MG63 (cell line): ENCODE measurements at regions not wholly inside any gene's neighbourhood (a gene's known extent, or its start where the extent isn't known, plus 50 kb on each side); places are given as distances from the start of the nearest gene placed in this dataset.
A peak's percentile ranks its signal among the peaks of the same experiment; 100 is the strongest.

ENCODE experiments used
- DNase-seq: peaks from one replicate; pipeline ENCODE4 v3.0.0-alpha.2; 2020
- H3K27me3 ChIP-seq: fragments of 250-450 bp; sonication (Bioruptor Pico); 2 replicates; pipeline ENCODE4 v1.5.1; 2020; ENCODE audit warnings: mild to moderate bottlenecking, moderate library complexity
- H3K36me3 ChIP-seq: fragments of 250-450 bp; sonication (Bioruptor Pico); 2 replicates; pipeline ENCODE4 v1.5.1; 2020; ENCODE audit warnings: mild to moderate bottlenecking, moderate library complexity
- H3K4me3 ChIP-seq: fragments of 250-450 bp; sonication (Bioruptor Pico); 2 replicates; pipeline ENCODE4 v1.5.1; 2020; ENCODE audit warnings: mild to moderate bottlenecking, moderate library complexity
- H3K9me3 ChIP-seq: fragments of 250-450 bp; sonication (Bioruptor Pico); 2 replicates; pipeline ENCODE4 v1.5.1; 2020; ENCODE audit warnings: mild to moderate bottlenecking, moderate library complexity

DNA sequence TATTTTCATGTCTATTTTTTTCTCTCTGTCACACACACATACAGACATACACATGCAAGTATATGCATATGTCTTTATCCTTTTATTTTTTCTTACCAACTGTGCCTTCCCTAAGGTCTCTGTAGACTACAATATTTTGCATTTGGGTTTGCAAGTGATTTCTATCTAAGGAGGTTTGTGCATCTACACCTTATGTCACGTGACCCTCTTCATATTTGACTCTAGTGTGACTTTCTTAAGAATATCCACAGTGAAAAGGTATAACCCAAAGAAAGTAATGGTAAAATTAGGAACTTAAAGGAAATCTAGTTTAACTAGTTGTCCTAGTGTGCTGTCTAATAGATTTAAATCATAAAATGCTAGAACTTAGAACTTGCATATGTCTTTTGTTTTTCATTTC is 298.8 kb upstream of the LRIG3 start:
- Histone ChIP-seq H3K36me3 (no peaks in the 10 kb centered on the region), H3K9me3 (no peaks in the 10 kb centered on the region), H3K27me3 (no peaks in the 10 kb centered on the region), H3K4me3 (no peak overlapping the region)
- DNase-seq, result no peak

DNA sequence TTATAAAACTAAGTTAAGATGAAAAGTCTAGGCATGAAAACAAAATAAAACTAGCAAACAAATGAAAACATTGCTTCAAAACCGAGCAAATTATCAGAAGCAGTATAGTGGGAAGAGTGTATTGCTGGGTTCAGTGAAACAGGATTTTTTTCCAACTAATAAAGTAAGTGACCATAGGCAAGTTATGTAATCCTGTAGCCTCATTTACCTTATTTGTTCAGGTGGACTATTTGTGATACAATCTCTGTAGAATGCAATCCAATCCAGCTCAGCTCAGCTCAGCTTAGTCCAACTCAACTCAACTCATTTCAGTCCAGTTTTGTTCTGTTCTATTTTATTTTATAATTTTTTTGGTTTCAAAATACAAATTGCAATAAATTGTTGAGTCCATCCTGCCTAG is 276.7 kb upstream of the LRIG3 start:
- no peaks in the 10 kb centered on the region for H3K9me3 ChIP-seq
- H3K36me3 ChIP-seq, result no peaks in the 10 kb centered on the region
- DNase-seq, result no peak
- H3K27me3 ChIP-seq, result no peaks in the 10 kb centered on the region
- no peak overlapping the region for H3K4me3 ChIP-seq

DNA sequence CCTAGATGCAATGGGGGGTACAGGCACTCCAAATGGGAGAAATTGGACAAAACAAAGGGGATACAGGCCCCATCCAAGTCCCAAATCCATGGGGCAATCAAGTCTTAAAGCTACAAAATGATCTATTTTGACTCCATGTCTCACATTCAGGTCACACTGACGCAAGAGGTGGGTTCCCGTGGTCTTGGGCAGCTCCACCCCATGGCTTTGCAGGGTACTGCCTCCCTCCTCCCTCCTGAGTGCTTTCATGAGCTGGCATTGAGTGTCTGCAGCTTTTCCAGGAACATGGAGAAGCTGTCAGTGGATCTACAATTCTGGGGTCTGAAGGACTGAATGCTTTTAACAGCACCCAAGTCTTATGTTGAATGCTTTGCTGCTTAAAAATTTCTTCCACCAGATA is 274.5 kb upstream of the LRIG3 start:
- no peaks in the 10 kb centered on the region for H3K27me3 ChIP-seq
- no peaks in the 10 kb centered on the region for H3K9me3 ChIP-seq
- H3K4me3 ChIP-seq, result no peak overlapping the region
- no peak for DNase-seq
- H3K36me3 ChIP-seq, result no peaks in the 10 kb centered on the region

DNA sequence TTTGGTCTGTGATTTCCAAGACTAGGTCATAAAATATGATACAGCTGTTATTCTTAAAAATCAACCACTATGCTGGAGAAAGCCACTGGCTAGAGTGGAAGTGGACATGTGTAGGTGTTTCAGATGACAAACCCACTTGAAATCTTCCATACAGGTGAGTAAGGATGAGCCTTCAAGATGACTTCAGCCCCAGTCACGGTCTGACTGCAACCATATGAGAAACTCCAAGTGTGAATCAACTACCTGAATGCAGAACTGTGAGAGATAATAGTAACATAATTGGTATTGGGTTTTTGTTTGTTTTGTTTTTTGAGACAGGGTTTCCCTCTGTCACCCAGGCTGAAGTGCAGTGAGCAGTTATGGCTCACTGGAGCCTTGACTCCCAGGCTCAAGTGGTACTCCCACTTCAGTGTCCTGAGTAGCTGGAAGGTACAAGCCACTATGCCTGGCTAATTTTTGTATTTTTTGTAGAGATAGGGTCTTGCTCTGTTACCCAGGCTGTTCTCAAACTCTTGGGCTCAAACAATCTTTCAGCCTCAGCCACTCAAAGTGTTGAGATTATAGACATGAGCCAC is 273.3 kb upstream of the LRIG3 start:
- DNase-seq, result no peak
- H3K27me3 ChIP-seq, result no peaks in the 10 kb centered on the region
- H3K36me3 ChIP-seq, result no peaks in the 10 kb centered on the region
- no peaks in the 10 kb centered on the region for H3K9me3 ChIP-seq
- no peak overlapping the region for H3K4me3 ChIP-seq

DNA sequence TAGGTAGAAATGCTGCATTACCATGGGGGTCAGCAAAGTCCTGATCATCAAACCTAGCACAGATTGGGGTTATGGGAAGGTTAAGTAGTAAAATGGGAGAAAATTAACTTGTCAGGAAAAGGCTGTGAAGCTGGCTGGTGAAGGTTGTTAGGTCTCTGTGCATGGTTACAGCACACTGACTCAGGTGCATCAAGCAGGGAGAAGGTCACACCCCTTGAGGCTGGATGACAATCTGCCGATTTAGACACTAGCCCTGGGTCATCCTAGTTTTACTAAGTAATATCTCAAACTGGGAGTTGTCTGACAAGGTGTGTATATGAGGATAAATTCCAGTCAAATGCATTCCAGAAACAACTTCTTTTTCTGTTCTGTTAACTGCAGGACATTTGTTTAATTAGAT is 271.1 kb upstream of the LRIG3 start:
- DNase-seq, result no peak
- Histone ChIP-seq H3K36me3 (no peaks in the 10 kb centered on the region), H3K9me3 (no peaks in the 10 kb centered on the region), H3K4me3 (no peak overlapping the region), H3K27me3 (no peaks in the 10 kb centered on the region)

GRCh38 chr12:59186451-59186850 is 266.1 kb upstream of the LRIG3 start:
- no peak overlapping the region for H3K4me3 ChIP-seq
- H3K27me3 ChIP-seq, result no peaks in the 10 kb centered on the region
- no peak for DNase-seq
- no peaks in the 10 kb centered on the region for H3K36me3 ChIP-seq
- no peaks in the 10 kb centered on the region for H3K9me3 ChIP-seq

GRCh38 chr12:59185295-59185694 is 265.0 kb upstream of the LRIG3 start:
- no peak overlapping the region for H3K4me3 ChIP-seq
- DNase-seq, result no peak
- H3K9me3 ChIP-seq, result no peaks in the 10 kb centered on the region
- no peaks in the 10 kb centered on the region for H3K36me3 ChIP-seq
- H3K27me3 ChIP-seq, result no peaks in the 10 kb centered on the region

DNA sequence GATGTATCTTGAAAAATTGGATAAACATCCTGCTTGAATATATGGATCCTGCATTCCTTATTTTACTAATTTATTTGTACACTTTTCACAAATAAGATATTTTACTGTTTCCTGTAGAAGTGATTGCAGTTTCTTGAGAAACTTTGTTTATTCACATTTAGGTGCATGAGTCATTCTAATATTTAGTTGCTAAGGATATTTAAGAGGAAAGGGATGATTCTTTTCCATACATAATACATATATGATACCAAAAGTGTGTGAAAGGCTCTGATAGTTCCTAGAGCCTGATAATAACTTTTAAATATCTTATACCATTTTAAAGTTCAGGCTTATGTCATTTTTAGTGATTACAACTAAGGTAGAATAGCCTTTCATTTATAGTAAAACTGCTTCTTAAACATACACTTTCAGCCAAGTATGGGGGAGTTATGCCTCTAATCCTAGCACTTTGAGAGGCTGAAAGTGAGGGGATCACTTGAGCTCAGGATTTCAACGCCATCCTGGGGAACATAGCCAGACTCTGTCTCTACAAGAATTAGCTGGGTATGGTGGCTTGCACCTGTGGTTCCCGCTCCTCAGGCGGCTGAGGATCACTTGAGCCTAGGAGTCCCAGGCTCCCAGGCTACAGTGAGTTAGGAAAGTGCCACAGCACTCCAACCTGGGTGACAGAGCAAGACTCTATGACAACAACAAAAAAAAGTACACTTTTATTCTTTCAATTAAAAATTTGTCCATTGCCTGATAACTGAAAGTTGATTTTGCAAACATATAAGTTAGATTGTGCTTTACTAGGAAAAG is 262.6 kb upstream of the LRIG3 start:
- Histone ChIP-seq H3K36me3 (no peaks in the 10 kb centered on the region), H3K4me3 (no peak overlapping the region), H3K27me3 (no peaks in the 10 kb centered on the region), H3K9me3 (no peaks in the 10 kb centered on the region)
- no peak for DNase-seq

- H3K4me3 ChIP-seq, result no peak overlapping the region
- peak; percentile 6 for DNase-seq
- H3K36me3 ChIP-seq, result no peaks in the 10 kb centered on the region
- no peaks in the 10 kb centered on the region for H3K27me3 ChIP-seq
- no peaks in the 10 kb centered on the region for H3K9me3 ChIP-seq
Measured at GRCh38 chr12:59182191-59182590, 261.9 kb upstream of the LRIG3 start.

GRCh38 chr12:59181196-59181777 is 261.0 kb upstream of the LRIG3 start:
- Histone ChIP-seq H3K9me3 (no peaks in the 10 kb centered on the region), H3K27me3 (no peaks in the 10 kb centered on the region), H3K4me3 (no peak overlapping the region), H3K36me3 (no peaks in the 10 kb centered on the region)
- no peak for DNase-seq

- H3K36me3 ChIP-seq, result no peaks in the 10 kb centered on the region
- H3K4me3 ChIP-seq, result no peak overlapping the region
- DNase-seq, result no peak
- no peaks in the 10 kb centered on the region for H3K9me3 ChIP-seq
- no peaks in the 10 kb centered on the region for H3K27me3 ChIP-seq
Measured at GRCh38 chr12:59179231-59179630, 258.9 kb upstream of the LRIG3 start.

- no peaks in the 10 kb centered on the region for H3K9me3 ChIP-seq
- DNase-seq, result no peak
- H3K36me3 ChIP-seq, result no peaks in the 10 kb centered on the region
- no peaks in the 10 kb centered on the region for H3K27me3 ChIP-seq
- no peak overlapping the region for H3K4me3 ChIP-seq
Measured at GRCh38 chr12:59173695-59174094, 253.4 kb upstream of the LRIG3 start.

DNA sequence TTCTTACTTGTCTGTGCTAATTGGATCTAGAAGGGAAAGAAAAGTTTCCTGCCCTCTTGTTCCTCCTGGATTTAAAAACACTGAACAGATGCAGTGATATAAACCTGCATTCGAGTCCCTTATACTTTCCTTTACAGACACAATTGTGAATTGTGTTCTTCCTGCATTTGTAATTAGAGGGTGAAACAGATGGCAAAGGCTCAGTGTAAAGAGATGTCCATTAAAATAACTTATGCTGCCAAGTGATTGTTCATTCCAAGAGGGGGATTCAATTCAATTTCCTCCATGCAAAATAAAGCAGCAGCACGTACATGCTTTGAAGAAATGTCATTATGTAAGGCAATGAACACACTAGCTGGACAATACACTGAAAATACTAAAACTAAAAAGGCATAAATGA is 248.3 kb upstream of the LRIG3 start:
- Histone ChIP-seq H3K9me3 (no peaks in the 10 kb centered on the region), H3K36me3 (no peaks in the 10 kb centered on the region), H3K4me3 (no peak overlapping the region), H3K27me3 (no peaks in the 10 kb centered on the region)
- no peak for DNase-seq

DNA sequence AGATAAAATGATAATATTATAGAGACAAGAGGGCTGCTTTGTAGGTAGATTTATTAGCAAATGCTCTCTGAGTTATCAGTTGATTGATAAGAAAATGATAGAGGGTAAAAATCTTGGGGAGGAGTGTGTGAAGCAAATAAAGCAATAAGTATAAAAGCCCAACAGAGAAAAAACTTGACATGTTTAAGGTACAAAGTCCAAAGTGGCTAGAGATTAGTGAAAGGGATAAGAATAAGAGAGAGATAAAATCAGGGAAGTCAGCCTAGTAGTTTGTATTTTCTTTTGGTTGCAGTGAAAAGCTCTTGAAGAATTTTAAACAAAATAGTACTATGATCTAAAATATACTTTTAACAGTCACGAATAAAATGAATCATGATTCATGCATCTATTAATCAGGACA is 246.2 kb upstream of the LRIG3 start:
- no peaks in the 10 kb centered on the region for H3K36me3 ChIP-seq
- no peaks in the 10 kb centered on the region for H3K27me3 ChIP-seq
- no peak overlapping the region for H3K4me3 ChIP-seq
- no peak for DNase-seq
- no peaks in the 10 kb centered on the region; the same call in 1 of the 2 replicates for H3K9me3 ChIP-seq

DNA sequence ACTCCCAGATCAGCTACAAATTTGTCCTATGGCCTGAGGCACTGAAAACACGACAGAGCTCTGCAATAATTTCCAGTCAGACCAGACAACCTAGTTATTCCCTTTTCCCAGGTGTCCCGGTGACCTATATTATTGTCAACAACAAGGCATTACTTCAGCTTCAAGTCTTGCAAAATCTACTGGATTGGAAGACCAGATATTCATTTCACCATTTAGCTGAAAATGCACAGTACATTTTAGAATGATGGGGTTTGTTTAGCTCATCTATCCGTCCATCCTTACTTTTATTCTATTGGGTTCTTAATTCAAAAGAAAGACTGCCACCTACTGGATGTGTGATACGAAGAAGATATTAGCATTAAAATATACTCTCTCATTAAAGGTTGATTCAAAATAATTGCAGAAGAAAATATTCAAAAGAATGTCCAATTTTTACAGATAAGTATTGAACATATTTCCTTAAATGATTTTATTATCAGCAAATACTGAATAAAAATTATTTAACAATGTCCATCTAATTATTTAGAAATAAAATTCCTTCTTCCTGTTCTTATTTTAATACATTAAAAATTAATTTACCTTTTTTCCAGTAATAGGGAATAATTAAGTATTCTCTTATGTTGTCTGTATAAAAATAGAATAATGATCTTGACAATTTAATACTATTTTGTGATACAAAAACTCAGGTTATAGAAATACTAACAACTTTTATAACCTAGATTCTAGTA is 244.9 kb upstream of the LRIG3 start:
- Histone ChIP-seq H3K4me3 (no peak overlapping the region), H3K36me3 (no peaks in the 10 kb centered on the region), H3K9me3 (no peaks in the 10 kb centered on the region; the same call in 1 of the 2 replicates), H3K27me3 (no peaks in the 10 kb centered on the region)
- no peak for DNase-seq

GRCh38 chr12:59164226-59164625 is 243.9 kb upstream of the LRIG3 start:
- Histone ChIP-seq H3K9me3 (no peaks in the 10 kb centered on the region; the same call in 1 of the 2 replicates), H3K36me3 (no peaks in the 10 kb centered on the region), H3K4me3 (no peak overlapping the region), H3K27me3 (no peaks in the 10 kb centered on the region)
- DNase-seq, result no peak

DNA sequence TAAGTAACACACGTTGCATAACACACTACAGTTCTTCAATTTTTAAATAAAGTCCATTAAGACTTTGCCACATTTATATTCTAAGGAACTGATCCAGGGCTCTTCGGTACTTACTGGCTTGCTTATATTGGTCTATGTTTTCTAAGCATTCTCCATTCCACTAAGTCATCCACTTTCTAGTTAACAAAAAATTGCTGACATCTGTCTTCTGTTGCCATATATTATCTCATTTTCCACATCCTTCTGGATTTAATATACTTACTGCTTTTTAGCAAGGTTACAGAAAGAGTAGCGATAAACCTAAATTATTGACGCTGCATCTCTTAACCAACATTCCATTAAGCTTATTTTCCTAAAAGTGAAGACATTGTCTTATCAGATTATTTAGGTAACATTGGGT is 238.4 kb upstream of the LRIG3 start:
- no peak for DNase-seq
- no peaks in the 10 kb centered on the region for H3K27me3 ChIP-seq
- H3K36me3 ChIP-seq, result no peaks in the 10 kb centered on the region
- no peaks in the 10 kb centered on the region; the same call in none of the 2 replicates for H3K9me3 ChIP-seq
- no peak overlapping the region for H3K4me3 ChIP-seq
